NCI-H1105 (cell line): ENCODE measurements at regions not wholly inside any gene's neighbourhood (a gene's known extent, or its start where the extent isn't known, plus 50 kb on each side); places are given as distances from the start of the nearest gene placed in this dataset.
"Not testable (repeated sequence)": the region's sequence is repeated elsewhere in the genome, so short reads cannot be mapped to it uniquely, and the experiment has no call there.

Source experiments
- DNase-seq: peaks from one replicate; lab custom pipeline; 2025; lab: John Stamatoyannopoulos, UW

DNA sequence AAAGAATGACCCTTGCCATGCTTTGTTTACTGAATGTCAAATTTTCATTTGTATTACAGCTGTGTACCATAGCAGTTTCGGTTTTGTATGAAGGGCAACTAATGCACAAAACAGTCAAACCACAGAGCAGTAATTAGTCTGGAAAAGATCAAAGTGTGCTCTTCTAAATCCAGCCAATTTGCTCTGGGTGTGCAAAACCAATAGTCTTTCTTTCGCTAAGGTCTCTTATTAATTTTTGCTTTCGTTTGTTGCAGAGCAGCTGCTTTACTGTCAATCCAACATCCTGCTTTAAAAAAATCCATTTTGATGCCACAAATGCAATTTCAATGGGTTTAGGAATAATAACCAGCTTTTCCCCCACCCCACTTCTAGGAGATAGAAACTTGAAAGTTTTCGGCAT, 114.2 kb downstream of the BRMS1L start:
- no peak for DNase-seq

DNA sequence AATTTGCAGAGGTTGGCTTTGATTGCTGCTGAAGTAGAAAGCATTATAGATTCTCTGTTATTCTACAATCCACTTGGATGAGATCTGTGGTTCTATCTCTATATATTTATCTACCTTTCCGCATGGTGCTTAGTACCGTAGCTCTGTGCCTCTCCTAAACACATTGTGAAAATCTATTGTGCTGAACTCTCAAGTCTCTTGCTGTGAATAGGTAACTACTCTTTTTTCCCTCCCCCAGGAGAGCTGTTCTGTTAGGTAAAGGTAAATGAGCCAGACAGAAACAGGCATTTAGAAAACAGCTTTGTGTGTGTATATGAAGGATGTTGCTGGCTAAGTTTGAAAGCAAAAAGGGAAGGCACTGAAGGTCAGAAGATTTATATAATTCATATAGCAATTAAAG, 112.6 kb downstream of the BRMS1L start:
- DNase-seq, result no peak

DNA sequence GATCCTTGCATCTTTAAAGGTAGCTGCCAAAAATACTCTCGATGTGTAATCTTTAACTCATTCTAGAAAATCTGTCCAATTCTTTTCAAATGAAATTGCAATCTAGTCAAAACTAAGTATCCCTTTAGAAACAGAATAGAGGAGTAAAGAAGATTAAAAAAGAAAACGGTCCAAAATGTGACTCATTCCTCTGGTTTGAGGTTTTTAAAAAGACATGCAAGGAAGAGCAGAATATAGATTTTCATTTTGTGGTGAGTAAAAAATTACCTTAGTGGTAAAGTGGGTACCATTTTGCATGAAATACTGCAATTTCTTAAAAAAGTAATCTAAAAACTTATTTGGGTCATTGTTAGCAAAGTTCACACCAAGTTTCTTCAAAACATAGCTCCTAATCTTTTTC, 108.4 kb downstream of the BRMS1L start:
- no peak for DNase-seq

DNA sequence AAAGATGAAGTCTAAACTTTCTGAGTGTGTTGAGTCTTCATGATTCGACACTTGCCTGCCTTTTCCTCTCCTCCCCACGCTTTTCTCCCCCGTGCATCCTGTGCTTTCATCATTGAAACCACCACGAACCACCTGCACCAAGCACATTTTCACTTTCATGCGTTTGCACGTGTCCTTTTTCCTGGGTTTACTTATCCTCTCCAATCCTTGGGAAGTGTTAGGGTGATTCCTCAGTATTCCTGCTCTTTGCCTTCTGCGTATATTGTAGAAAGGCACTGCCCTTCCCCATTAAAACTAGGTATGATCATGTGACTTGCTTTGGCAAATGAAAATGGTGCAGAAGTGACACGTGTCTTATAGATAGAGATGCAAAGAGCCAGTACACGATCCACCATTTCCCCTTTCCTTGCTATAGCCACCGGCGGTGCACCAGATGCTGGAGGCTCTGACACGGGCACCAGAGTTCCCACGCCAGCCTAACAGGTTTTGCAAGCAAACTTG, 106.6 kb downstream of the BRMS1L start:
- DNase-seq, result no peak

DNA sequence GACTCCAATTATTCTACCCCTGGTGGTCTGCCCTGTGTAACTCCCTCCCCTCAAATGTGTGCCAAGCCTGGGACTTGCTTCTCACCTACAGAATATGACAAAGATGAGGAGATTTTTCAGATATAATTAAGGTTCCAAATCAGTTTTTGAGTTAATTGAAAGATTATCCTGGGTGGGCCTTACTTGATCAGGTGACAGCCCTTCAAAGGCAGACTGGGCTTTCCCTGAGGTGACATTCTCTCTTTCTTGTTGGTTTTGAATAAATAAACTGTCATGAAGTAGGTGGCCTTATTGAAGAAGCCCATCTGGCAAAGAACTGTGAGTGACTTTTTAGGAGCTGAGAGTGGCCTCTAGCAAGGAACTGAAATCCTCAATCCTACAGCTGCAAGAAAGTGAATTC, 106.0 kb downstream of the BRMS1L start:
- no peak for DNase-seq

DNA sequence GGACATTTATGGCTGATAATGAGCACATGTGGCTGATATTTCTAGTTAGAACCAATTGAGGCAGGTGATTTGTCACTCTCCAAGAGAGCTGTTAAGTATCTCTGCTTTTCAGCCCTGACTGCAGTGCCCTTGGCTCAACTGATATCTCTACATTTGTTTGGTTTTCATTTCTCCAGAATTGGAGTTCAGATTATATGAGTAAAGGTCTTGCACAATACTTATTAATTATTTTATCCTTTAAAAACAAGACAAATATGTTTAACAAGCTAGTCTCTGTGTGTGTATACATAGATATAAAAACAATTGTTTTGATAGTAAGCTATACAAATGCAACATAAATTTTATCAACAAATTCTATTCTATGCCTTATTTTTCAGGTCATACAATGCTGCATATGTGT, 105.2 kb downstream of the BRMS1L start:
- DNase-seq, result no peak

DNA sequence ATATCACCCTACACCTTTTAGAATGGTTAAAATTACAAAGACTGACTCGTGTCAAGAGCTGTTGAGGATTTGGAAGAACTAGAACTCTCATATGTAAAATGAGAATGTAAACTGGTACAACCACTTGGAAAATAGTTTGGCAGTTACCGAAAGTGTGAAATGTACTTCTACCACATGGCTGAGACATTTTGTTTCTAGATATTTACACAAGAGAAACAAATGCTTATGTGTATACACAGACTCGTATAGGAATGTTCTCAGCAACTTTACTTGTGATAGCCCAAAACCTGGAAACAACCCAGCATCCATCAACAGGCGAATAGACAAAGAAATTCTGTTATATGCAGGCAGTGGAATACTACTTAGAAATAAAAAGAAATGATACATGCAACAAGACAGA, 103.0 kb downstream of the BRMS1L start:
- no peak for DNase-seq

DNA sequence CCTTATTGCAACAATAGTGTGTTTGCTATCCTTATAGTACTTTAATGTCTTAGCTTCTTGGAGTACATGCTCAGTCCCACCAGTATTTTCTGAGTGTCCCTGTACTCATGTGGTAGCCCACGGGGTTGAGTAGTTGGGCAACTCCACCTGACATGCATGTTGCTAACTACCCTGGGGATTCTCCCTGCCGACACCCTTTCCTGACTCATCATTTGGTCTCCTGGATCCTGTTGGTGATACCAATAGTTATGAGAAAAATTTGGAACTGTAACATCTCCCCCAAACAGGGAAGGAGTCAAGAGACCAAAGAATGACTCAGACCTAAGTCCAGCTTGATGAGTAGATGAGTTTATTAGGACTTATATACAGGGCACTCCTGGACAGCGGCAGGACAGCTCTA, 101.6 kb downstream of the BRMS1L start:
- no peak for DNase-seq

DNA sequence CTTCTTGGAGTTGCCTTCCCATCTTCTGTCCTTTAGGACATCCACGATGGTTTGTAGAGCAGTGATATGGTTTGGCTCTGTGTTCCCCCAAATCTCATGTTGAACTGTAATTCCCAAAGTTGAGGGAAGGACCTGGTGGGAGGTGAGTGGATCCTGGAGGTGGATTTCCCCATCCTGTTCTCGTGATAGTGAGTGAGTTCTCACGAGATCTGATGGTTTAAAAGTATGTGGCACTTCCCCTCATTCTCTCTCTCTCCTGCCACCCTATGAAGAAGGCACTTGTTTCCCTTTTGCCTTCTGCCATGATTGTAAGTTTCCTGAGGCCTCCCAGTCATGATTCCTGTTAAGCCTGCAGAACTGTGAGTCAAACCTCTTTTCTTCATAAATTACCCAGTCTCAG, 99.2 kb downstream of the BRMS1L start:
- no peak for DNase-seq

DNA sequence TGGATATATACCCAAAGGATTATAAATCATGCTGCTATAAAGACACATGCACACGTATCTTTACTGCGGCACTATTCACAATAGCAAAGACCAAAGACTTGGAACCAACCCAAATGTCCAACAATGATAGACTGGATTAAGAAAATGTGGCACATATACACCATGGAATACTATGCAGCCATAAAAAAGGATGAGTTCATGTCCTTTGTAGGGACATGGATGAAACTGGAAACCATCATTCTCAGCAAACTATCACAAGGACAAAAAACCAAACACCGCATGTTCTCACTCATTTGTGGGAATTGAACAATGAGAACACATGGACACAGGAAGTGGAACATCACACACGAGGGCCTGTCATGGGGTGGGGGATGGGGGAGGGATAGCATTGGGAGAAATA, 96.5 kb downstream of the BRMS1L start:
- DNase-seq, result not testable (repeated sequence)

DNA sequence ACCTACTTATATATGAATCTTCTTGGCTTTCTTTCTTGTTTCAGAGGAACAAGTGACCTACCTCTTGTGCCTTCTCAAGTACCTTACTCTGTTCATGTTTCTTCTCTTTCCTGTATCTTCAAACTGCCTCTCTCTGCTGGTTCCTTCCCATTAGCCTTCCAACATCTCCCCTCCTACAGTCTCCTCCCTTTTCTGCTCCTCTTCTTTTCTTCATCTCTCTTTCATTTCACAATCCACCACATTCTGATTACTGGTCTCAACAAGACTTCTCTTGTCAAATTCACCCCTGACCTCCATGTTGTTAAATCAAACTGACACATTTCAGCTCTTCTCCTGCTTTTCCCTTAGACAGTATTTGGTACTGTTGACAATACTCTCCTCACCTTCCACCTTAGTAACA, 95.6 kb downstream of the BRMS1L start:
- DNase-seq, result no peak
